ENCODE measurements at regions not wholly inside any gene's neighbourhood (a gene's known extent, or its start where the extent isn't known, plus 50 kb on each side); places are given as distances from the start of the nearest gene placed in this dataset.

- Histone ChIP-seq H3K36me3 (ENCODE audit: control insufficient read depth in 2 of 4, insufficient read depth in 4 of 4, low read length in 3 of 4) (no peaks in the 10 kb centered on the region), H2AFZ (ENCODE audit: low read length) (no peak overlapping the region), H2BK15ac (ENCODE audit: low read length) (no peak overlapping the region), H3K56ac (replicated peaks; ENCODE audit: insufficient read length, low read depth, low read length) (no peak overlapping the region), H4K91ac (replicated peaks; ENCODE audit: insufficient read length, low read length) (no peak overlapping the region), H3K18ac (ENCODE audit: extremely low read depth, low read length) (no peak overlapping the region), H3K27ac (ENCODE audit: low read depth, low read length) (no peak overlapping the region), H3K4me2 (ENCODE audit: insufficient read depth in 1 of 2, low read depth in 2 of 2, low read length in 2 of 2) (no peak overlapping the region), H3K9ac (replicated peaks in 1 of 4; ENCODE audit: extremely low read depth in 1 of 4, low read depth in 3 of 4, low read length in 3 of 4) (no peak overlapping the region), H2BK12ac (ENCODE audit: low read depth, low read length) (no peak overlapping the region), H3K4me3 (ENCODE audit: extremely low read depth in 1 of 4, insufficient read depth in 2 of 4, low read depth in 3 of 4, low read length in 4 of 4) (no peak overlapping the region), H4K8ac (ENCODE audit: extremely low read depth, insufficient read depth, low read length) (no peak overlapping the region), H3K79me2 (ENCODE audit: control insufficient read depth in 1 of 2, insufficient read depth in 2 of 2, low read length in 2 of 2) (no peaks in the 10 kb centered on the region), H4K20me1 (replicated peaks in 1 of 2; ENCODE audit: control insufficient read depth in 1 of 2, insufficient read depth in 2 of 2, low read length in 2 of 2) (no peaks in the 10 kb centered on the region), H4K5ac (ENCODE audit: insufficient read length, low read depth, low read length) (no peak overlapping the region), H3K4ac (replicated peaks; ENCODE audit: insufficient read length, low read depth, low read length) (no peak overlapping the region), H3K9me3 (ENCODE audit: insufficient read depth in 2 of 2, low read depth in 1 of 2, low read length in 1 of 2) (no peaks in the 10 kb centered on the region), H2BK5ac (ENCODE audit: low read depth, low read length) (no peak overlapping the region), H3K79me1 (ENCODE audit: low read depth, low read length) (no peaks in the 10 kb centered on the region), H2BK20ac (ENCODE audit: low read length) (no peak overlapping the region), H3K23ac (ENCODE audit: insufficient read length) (no peak overlapping the region), H3K4me1 (replicated peaks in 1 of 4; ENCODE audit: control insufficient read depth in 3 of 4, insufficient read depth in 4 of 4, low read length in 3 of 4) (no peaks in the 10 kb centered on the region), H2BK120ac (replicated peaks; ENCODE audit: low read depth, low read length) (no peak overlapping the region), H2AK5ac (ENCODE audit: low read depth, low read length) (no peak overlapping the region), H3K14ac (ENCODE audit: insufficient read length) (no peak overlapping the region), H3K27me3 (replicated peaks in 1 of 4; ENCODE audit: control insufficient read depth in 3 of 4, extremely low read depth in 1 of 4, insufficient read depth in 3 of 4, low read length in 3 of 4) (peaks cover 0 to 2% (median under 1%) of the 10 kb centered on the region in 4 experiments; a peak in 2 of 7 replicates), H3K23me2 (ENCODE audit: low read depth, low read length) (no peaks in the 10 kb centered on the region)
- DNase-seq (ENCODE audit: low read depth in 1 of 2, low spot score in 2 of 2) = no peak
- POLR2A ChIA-PET (ENCODE audit: partially characterized antibody) = no interaction called here
- FAIRE-seq = no peak
- CTCF ChIA-PET (ENCODE audit: partially characterized antibody) = no interaction called here
- WGBS, 2 experiments (ENCODE audit: extremely low coverage in 1 of 2, insufficient coverage in 1 of 2, insufficient read length in 1 of 2, insufficient replicate concordance in 2 of 2, low coverage in 1 of 2, low lambda C conversion rate in 2 of 2, missing lambda C conversion rate in 1 of 2) = 98% methylated on average over 2 of the region's 2 CpGs; no CpG with 5 or more reads in 1 of the 2 experiments
- TF ChIP-seq CEBPB (IDR thresholded peaks at IDR 0.05; ENCODE audit: low read depth, low read length) = no peak
- no peak for TF ChIP-seq GABPA (IDR thresholded peaks at IDR 0.05; ENCODE audit: borderline replicate concordance, insufficient read depth, low read length)
- TF ChIP-seq CHD1 (IDR thresholded peaks at IDR 0.05; ENCODE audit: low read depth, low read length) = no peak
- TF ChIP-seq, protein P1, sequence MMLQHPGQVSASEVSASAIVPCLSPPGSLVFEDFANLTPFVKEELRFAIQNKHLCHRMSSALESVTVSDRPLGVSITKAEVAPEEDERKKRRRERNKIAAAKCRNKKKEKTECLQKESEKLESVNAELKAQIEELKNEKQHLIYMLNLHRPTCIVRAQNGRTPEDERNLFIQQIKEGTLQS (IDR thresholded peaks at IDR 0.05; ENCODE audit: insufficient read depth, low read depth, low read length) = no peak
- TF ChIP-seq SIN3A (conservative IDR thresholded peaks at IDR 0.05 in 1 of 2, IDR thresholded peaks at IDR 0.05 in 1 of 2; ENCODE audit: low read depth in 1 of 2, low read length in 2 of 2) = no peak
- TF ChIP-seq CBX5 (IDR thresholded peaks at IDR 0.05; ENCODE audit: low read depth, low read length) = no peak
- TF ChIP-seq BACH1 (IDR thresholded peaks at IDR 0.05; ENCODE audit: low read length) = no peak
- TF ChIP-seq SIX5 (IDR thresholded peaks at IDR 0.05; ENCODE audit: low read depth, low read length) = no peak
- no peak for TF ChIP-seq JUND (IDR thresholded peaks at IDR 0.05; ENCODE audit: low read length)
- TF ChIP-seq CBX8 (IDR thresholded peaks at IDR 0.05; ENCODE audit: borderline replicate concordance, low read depth, low read length) = no peak
- TF ChIP-seq EGR1 (IDR thresholded peaks at IDR 0.05; ENCODE audit: borderline replicate concordance, low read depth, low read length) = no peak
- TF ChIP-seq NANOG (IDR thresholded peaks at IDR 0.05; ENCODE audit: insufficient read depth, low read depth, low read length, poor library complexity, severe bottlenecking) = no peak
- TF ChIP-seq YY1 (IDR thresholded peaks at IDR 0.05; ENCODE audit: low read depth, low read length) = no peak
- TF ChIP-seq NRF1 (IDR thresholded peaks at IDR 0.05; ENCODE audit: low read depth, low read length) = no peak
- TF ChIP-seq MAFK (IDR thresholded peaks at IDR 0.05; ENCODE audit: low read depth, low read length) = no peak
These were observed 232.8 kb upstream of the NR2F2 start for GRCh38 chr15:96097661-96098060.

All from H1 (cell line).